ENCODE measurements at regions not wholly inside any gene's neighbourhood (a gene's known extent, or its start where the extent isn't known, plus 50 kb on each side); places are given as distances from the start of the nearest gene placed in this dataset.

- TF ChIP-seq EZH2 (IDR thresholded peaks at IDR 0.05) (no peak), POLR2AphosphoS5 (IDR thresholded peaks at IDR 0.05; ENCODE audit: borderline replicate concordance, low read depth, low read length) (no peak)
Measured at GRCh38 chr3:182668974-182669373, 124.3 kb upstream of the ATP11B start.
